Fibroblast of gingiva (primary cell): ENCODE measurements at regions not wholly inside any gene's neighbourhood (a gene's known extent, or its start where the extent isn't known, plus 50 kb on each side); places are given as distances from the start of the nearest gene placed in this dataset.

Experiments used
- DNase-seq: peaks from one replicate; pipeline ENCODE4 v3.0.0-alpha.2; 2011; ENCODE audit warnings: low read depth

DNA sequence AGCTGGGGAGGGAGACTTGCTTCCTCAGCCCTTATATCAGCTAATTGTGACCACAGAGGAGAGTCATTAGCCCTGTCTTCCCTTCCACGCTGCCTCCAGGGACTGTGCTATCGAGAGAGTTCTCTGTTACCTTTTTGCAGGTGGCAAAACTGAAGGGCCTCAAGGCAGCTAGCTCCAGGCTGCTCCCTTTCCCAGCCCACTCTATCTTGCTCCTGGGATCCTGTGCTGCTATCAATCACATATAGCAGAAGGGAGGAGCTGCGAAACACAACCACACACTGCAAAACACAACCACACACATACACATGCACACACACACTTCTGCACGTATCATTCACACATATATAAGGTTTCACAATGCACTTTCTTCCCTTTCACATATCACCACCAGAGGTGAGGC is 205.3 kb upstream of the MTNR1B start:
- no peak for DNase-seq

DNA sequence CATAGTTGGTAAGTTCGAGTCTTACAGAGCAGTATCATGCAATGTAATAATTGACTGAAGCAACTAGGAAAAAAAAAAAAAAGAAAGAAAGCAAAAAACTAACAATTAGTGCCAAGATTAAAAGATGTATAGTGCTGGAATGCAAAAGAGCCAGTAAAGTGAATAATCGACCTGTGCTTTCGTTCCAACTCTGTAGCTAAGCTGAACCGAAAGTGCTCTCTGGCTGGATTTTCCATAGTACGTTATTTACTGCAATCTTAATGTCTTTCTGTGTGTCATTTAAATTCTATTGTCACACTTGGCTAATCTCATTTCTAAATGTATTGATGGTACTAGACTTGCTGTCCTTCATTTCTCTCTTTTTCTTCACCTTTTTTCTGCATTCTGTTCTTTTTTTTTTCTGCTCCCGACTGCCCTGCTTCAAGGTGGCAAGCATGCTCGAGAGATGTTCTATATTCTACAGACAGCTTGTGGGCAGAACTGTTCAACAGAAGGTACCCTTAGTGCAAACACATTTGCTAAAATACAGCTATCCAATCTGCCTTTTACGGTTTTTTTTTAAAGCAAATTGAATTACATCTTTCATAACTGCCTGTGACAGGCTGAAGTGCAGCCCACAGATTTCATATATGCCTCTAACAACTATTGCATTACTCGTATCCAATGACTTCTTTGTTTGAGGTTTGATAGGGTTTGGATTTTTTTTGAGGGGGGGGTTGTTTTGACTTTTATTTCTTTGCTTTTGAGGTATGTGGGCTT is 204.2 kb upstream of the MTNR1B start:
- DNase-seq, result no peak

DNA sequence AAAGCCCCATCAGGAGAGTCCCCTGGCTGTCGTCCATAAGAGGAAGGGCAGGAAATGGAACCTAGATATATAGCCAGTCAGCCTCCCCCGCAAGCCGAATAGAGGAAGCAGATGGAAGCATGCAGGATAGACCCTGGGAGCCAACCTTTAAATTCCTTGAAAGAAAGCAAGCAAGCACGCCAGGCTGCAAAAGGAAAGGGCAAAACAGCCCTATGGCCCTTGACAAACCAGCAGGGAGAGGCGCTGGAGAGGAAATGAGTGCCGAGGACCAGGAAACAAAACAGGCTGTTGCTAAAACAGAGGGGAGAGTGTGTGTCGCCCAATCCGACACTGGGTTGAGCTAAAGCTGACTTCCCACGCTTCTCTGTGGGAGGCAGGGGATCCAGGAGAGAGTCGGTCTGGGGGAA is 203.5 kb upstream of the MTNR1B start:
- no peak for DNase-seq

DNA sequence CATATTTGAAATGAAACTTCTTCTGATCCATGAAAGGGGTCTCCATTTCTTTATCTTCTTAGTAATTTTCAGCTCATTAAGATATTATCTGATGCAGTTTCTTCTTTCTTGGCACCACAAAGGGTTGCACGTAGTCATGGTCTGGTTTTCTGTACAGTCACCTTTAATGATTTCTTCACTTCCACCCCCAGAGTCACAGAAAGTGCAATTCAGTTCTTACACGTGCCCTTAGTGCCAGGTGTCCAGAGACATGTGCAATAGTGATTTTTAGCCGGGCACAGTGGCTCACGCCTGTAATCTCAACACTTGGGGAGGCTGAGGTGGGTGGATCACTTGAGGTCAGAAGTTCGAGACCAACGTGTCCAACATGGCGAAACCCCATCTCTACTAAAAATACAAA is 202.8 kb upstream of the MTNR1B start:
- no peak for DNase-seq

DNA sequence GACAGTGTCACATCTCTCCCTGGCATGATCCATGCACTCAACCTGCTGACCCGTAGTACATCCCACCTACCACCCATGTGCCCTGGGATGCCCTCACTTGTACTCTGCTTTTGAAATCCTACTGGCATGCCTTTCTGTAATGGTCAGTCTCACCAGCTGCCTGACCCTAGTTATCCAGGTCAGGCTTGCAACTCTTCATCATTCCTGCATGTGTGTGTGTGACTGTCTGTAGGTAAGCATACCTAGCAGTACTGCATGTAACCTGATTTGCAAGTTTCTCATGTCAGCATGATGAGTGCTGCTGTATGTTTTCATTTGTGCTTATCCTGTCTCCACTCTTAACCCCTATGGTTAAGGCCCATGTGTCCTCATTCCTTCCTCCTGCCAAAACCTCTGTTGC is 202.0 kb upstream of the MTNR1B start:
- DNase-seq, result no peak

DNA sequence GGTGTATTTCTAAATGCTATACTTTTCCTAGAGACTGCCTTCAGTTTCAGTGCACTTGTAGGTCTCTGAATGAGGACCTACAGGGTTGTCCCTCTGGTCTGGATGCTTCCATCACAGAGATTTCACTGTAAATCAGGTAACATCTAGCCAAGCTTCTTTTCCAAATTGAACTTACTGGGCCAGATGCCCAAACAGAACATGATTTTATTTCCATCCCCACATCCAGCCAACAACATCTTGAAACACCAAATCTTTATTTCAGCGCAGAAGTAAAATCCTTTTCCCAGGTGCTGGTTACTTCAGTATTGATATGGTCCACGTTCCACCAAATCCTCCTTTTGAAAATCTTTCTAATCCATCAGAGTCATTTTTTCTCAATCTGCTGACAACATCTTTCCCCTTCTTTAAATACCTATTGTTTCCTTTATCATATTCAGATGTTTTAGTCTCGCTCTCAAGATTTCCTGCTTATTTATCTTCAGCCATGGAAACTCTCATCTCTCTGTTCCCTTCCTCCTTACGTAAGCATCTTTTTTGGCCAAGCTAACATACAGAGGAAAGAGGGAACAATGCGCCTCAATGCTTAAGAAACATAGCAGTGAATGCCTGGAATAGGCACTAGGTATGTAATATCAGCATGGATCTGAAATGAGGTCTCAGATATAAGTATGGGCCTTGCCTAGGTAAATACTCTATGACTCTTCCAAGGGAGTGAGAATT is 201.2 kb upstream of the MTNR1B start:
- DNase-seq, result no peak

DNA sequence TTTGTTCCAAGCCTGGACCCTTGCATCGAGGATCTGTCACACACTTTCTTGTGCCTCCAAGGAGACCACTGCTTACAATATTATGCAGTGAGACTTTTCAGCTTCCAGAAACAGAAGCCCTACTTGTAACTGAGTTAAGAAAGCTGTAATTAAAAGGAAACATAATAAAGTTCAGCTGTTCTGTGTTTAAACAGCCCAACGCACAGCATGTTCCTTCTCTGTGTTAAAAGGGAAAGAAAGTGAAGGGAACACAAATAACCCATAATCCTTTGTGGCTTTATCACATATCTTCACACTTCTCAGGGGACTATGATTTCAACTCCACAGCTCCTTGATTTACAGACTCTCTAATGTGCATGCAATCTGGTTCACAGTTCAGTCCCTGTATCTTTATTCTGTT is 200.3 kb upstream of the MTNR1B start:
- no peak for DNase-seq

DNA sequence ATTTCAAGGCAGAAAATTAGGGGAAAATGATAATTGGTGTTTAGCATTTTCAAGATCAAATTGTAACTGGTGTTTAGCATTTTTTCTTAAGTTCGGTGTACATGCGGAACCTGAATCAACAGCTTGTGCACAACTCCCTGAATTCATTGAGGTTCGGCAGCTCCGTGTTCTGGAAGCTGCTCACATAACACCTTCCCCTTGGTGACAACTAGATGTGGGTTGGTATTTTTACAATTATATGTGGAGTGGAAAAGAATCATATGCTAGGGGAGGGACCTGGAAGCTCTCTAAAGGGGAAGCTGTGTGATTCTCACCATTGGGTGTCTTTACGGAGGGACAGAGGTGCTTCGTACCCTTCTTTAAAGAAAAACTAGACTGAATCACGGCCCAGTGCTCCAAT is 199.0 kb upstream of the MTNR1B start:
- no peak for DNase-seq

DNA sequence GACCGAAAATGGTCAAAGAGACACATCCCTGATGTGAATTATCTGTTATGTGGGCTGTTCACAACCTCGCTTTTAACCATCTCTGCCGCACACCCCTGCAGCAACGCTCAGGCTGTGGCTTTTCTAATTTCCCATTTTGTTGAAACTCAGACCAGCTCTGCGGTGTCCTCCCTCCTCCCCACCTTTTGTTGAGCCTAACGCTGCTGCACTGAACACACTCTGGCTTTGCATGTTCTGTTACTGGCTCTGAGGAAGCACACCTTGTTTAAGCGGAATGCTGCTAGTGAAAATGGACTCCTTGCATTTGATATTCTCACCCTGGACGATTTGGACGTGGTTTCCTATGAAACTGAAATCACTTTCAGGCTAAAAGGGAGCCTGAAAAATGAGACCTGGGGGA is 198.5 kb upstream of the MTNR1B start:
- DNase-seq, result no peak

DNA sequence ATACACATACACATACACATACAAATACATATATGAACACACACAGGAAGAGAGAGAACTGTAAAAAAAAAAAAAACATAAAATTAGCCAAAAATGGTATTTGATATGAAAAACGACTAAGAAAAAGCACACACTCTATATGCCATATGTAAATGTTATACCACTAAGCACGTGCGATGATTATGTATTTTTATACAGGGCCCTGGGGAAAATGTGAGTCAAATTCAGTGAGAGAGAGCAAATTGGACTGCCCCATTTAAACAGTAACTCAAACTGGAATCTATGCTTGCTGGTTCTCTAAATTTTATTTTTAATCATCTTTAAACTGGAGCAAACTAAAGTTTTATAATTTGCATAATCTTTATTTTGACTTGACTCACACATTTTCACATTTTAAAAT is 197.8 kb upstream of the MTNR1B start:
- no peak for DNase-seq

DNA sequence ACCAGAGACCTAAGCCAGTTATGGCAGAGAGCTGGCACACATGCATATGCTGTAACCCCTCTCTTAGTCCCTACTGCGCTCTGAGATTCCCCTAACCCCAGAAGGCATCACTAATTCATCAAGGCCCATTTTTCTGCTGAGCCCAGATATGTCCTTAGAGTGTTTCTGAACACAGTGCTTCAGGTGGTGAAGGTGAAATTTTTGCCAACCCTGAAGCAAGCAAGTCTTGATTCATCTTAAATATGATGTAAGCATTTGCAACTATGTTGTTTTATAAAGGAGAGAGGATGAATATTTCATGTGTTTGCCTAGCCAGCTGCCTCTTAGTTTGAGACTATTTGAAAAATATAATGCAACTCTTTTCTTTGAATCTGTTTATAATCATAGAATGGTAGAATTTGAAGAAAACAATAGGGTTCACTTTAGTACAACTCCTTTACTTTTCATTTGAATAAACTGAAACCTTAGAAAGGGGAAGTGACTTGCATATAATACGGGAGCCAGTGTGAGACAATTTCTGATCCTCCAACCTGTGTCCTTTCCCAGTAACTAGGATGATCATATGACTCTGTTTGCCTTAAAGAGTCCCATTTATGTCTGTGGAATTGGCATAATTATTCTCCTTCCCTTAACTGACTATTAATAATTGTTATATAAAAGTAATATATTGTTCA is 194.3 kb upstream of the MTNR1B start:
- no peak for DNase-seq

DNA sequence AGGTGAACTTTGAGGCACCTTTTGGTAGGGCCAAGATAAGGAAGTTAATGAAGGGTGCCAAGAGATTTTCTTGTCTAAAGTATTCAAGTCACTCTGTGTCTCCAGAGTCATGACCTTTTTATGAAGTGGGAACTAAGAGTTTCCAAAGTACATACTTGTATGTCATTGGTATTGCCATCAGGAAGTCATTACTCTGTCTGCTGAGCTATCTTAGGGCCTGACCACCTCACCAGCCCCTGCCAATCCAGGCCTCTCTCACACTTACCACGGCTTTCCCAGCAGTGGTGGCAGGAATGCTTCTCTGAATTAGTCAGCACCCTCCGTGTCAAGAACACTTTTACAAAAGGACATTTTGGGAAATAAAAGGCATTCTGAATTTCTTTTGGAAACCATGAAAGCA is 192.8 kb upstream of the MTNR1B start:
- DNase-seq, result no peak

DNA sequence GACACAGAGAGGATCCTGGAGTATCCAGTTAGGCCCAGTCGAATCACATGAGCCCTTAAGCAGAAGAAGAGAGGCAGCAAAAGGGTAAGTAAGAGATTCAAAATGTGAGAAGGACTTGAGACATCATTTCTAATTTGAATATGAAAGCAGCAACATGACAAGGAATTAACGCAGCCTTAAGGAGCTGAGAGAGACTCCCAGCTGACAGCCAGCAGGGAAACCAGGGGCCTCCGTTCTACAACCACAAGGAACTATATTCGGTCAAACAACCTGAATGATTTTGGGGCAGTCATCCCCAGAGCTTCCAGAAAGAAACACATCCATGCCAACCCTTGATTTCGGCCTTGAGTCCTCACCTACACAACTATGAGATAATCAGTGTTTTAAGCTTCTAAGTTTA is 189.7 kb upstream of the MTNR1B start:
- no peak for DNase-seq

DNA sequence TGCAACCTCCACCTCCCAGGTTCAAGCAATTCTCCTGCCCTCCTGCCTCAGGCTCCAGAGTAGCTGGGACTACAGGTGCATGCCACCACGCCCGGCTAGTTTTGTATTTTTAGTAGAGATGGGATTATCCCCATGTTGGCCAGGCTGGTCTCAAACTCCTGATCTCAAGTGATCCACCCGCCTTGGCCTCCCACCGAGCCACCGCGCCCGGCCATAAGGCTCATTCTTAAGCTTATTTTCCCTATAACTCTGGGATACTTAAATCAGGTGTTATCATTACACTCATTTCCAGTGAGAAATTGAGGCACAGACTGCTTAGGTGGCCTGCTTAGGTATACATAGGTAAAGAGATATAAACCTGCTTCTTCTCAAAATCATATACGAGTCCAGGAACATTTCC is 188.3 kb upstream of the MTNR1B start:
- no peak for DNase-seq

DNA sequence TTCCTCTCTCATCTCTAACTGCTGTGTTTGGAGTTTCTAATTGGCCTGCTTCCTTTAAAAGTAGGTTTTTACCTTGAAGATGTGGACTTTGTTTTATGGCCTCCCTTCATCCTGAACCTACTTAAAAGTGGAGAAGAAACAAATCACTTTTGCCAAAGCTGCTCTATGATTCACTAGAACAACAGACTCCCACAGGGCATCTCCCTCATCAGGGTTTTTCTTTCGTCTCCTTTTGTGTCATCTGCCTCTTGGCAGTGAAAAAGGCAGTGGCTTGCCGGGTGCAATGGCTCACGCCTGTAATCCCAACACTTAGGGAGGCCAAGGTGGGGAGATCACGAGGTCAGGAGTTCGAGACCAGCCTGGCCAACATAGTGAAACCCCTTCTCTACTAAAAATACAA is 186.6 kb upstream of the MTNR1B start:
- DNase-seq, result no peak

DNA sequence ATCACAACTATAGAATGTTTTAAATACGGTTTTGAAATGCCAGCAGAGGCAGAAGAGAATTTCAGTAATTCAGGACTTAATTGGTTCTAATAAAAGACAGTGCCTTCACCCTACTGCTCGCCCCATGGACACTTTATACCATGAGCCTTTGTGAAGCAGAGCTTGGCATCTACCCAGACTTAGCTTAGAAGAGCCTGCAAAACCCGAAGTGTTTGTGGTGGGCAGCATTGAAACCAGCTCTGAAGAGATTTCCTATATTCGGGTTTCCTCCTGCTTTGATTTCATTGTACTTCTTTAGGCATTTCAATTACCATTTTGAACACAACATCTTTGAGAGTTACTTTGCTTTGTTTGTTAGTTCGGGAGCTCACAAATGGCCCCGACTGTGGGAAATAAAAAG is 185.1 kb upstream of the MTNR1B start:
- no peak for DNase-seq

DNA sequence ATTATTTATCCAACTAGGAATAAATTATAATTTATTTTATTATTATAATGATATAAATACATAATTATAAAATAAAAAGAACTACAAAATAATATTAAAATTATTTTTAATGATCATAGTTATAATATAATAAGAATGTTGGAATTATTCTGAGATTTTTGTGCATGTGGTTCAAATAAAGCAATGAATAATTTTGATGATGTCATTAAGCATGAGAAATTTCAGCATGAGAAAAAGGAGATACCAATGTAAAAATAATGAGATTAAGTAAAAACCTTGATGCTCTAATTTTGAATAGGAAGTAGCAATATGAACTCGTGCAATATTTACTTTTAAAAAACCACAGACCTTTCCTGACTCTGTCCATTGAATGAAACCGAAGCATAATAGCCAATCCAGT is 181.8 kb upstream of the MTNR1B start:
- DNase-seq, result no peak

DNA sequence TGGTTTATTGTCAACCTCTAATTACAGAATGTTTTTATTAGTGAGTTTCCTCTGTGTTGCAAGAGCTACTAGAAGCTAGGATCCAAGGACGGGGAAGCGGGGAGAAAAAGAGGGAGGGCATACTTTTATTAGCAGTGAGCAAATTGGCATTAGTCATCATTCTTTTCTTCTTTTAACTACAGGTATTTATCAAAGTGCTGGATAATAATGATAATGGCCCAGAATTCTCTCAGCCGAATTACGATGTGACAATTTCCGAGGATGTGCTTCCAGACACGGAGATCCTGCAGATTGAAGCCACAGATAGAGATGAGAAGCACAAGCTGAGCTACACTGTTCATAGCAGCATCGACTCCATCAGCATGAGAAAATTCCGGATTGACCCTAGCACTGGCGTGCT is 179.7 kb upstream of the MTNR1B start:
- DNase-seq, result no peak

DNA sequence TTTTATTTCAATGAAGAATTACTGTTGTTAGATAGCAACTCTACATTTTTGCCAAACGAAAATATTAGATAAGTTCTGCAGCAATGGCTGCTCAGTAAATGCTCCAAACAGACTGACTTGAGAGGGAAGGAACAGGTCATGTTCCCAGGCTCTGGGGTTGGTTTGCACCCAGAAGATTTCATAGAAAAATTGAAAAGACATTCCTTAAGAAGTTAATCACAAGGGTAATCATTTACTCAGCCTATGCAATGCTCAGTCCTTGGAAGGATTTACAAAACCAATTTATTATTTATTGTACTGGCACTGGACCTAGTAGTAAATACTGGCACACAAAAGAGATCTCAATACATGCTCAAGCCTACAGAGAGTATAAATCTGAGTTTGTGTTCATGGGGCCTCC is 179.1 kb upstream of the MTNR1B start:
- no peak for DNase-seq

DNA sequence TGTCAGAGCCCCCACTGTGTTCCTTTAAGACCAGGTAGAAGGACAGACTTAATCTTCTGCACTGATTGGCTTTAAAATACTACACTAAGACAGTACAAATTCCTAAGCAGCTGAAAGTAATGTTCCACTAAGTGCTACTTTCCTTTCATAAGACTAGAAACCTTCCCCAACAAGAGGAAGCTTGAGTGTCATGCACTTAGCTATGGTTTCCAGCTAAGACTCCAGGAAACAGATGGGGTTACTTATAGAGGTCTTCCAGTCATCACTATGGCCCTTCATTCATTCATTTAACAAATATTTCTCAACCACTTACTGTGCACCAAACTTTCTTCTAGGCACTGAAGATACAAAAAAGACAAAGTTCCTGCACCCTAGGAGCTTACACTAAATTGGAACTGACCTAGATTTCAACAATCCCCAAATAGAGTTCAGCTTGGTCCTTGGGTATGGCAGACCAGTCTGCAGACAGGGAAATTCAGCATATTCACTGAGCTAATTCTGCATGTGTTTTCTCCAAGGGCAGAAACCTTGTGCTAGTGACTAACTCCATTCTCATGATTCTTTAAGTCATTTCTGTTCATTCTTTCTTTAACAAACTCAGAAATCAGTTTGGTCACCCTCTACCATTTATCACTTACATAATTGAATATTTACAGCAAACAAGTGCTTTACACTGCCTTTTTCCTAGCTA is 178.4 kb upstream of the MTNR1B start:
- DNase-seq, result no peak

DNA sequence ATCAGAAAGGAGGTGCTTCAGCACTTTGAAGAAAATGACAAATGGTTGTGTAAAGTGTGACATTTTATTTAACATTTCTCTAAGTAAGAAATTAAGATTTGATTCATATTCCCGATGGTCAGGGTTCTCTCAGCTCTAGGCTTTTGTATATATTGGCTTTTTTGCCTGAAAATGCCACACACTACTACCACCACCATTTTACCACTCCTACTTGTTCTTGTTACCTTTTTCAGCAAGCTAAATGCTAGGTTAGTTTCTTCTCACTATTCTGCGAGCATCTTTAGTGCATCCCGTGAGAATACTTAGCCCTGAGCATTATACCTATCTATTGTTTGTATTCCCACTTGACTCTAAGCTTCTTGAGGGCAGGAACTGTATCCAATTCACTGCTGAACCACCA is 177.6 kb upstream of the MTNR1B start:
- no peak for DNase-seq

DNA sequence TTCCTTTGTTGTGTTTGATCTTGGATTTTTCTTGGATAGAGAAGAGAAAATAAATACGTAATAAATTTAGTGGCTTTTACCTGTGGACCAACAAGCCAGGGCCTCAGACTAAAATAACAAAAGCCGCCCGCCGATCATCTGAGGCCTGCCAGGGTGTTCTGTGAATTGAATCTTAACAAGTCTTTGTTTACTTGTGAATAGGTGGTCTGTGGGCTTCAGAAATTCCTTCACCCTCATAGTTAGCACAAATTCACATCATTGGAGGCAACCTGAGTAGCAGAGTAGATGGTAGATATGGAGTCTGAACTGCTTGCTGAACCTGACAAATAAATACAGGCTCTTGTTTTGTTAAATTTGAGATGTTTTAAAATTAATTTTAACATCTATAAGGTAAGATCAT is 176.3 kb upstream of the MTNR1B start:
- DNase-seq, result no peak

DNA sequence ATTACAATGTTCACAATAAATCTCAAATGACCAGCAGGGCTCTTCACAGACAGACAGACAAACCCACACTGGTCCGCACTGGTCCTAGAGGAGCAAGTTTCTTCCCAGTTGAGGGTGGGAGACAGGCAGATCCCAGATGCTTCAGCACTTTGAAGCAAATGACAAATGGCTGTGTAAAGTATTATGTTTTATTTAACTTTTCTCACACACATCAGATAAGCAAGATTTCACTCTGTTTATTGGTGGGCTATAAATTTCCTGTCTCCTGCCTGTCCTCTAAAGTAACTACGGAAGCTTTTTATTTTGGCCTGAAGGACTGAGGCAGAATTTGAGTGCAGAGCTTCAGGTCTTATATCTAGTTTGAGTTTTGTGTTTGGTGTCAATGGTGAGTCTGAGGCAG is 174.7 kb upstream of the MTNR1B start:
- DNase-seq, result no peak
